Sciatic nerve (tissue), 2 donors: ENCODE measurements at regions not wholly inside any gene's neighbourhood (a gene's known extent, or its start where the extent isn't known, plus 50 kb on each side); places are given as distances from the start of the nearest gene placed in this dataset.
A peak's percentile ranks its signal among the peaks of the same experiment; 100 is the strongest.
"Not testable (repeated sequence)": the region's sequence is repeated elsewhere in the genome, so short reads cannot be mapped to it uniquely, and the experiment has no call there.

ENCODE experiments used
- ATAC-seq: fragments of 200-7000 bp; cut with Tn5 transposase; one replicate; pipeline ENCODE4 v1.9.1; 2020; ENCODE audit warnings: mild to moderate bottlenecking, moderate library complexity
- DNase-seq: peaks from one replicate; pipeline ENCODE4 v3.0.0-alpha.2; 2020; ENCODE audit warnings: low spot score
- intact Hi-C: fragments of 100-400 bp; cut with DNase I; formaldehyde crosslinking; loops from one replicate; pipeline ENCODE4 v1.14.2; 2022
- donor health status: DM: no; HTN: no; CAD: no.
- donor health status: DM: no; HTN: no; CAD: no.

DNA sequence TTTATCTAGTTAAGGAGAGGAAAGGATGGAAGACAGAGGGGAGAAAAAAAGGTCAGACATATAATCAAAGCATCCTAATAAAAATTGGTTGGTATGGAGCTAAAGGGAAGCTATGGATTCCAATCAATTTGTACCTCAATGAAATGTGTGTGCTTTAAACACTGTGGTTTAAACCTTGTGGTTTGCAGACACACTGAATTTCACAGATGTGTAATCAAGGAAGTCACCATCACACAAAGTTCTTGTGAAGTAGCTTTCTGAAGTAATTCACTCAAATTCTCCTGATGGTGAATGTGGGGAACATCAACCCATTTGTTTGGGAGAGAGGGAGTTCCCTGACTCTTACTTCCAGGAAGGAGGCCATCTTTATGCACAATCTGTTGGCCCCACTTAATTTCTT lies 243.3 kb upstream of the KRR1 start:
- DNase-seq, result no peak
- intact Hi-C loops, result no loop called here

DNA sequence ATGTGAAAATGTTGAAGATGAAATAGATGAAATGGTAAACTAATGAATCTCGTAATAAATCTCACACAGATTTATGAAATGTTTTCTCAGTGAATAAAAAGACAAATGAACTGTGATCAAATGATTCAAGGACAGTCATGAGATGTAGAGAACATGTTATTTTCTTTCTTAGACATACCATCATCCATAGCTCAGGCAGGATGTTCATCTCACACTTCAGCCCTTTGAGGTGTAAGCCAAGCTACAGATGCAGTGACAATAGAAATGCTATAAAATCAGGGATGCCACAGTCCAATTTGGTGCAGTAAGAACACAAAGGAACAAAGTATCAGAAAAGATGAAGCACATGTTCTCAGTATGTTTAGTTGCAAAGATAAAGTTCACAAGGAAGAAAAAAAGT lies 242.7 kb upstream of the KRR1 start:
- ATAC-seq (no peak), DNase-seq (no peak)
- intact Hi-C loops, result no loop called here

More for the DNA sequence above, 243.3 kb upstream of the KRR1 start:
- no peak for ATAC-seq

DNA sequence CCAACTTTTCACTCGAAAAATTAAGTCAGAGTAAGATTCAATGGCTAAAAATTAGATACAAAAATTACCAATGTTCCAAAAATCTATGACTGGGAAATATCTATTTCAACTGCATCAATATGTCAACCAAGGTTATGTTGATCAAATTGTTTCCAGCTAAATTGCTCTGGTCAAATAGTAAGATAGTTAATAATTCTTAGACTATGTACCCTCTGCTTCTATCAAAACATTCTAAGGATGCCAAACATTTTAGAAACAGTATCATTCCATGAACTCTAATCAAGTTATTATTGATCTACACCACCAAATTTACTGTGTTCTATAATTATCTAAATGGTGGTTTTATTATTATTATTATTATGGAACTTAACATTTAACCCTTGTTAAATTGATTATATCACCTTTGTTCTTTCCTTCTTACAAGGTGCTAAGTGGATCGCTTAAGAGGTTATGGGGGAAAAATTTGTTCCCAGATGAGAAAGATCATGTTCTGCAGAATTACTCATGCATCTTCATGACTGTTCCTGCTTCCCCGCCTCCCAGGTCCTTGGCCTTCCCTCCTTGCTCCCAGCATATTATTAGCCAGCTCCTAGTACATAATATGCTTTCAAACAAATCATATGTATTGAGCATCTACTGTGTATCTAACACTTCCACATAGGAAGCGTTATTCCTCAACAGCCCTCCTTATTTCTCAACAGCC lies 240.5 kb upstream of the KRR1 start:
- no peak for DNase-seq
- ATAC-seq, result no peak
- intact Hi-C loops, result no loop called here

- DNase-seq (no peak), ATAC-seq (no peak)
- intact Hi-C loops, result no loop called here
Measured at GRCh38 chr12:75750716-75751306, 239.4 kb upstream of the KRR1 start.

DNA sequence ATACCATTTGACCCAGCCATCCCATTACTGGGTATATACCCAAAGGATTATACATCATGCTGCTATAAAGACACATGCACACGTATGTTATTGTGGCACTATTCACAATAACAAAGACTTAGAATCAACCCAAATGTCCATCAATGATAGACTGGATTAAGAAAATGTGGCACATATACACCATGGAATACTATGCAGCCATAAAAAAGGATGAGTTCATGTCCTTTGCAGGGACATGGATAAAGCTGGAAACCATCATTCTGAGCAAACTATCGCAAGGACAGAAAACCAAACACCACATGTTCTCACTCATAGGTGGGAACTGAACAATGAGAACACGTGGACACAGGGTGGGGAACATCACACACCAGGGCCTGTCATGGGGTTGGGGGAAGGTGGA lies 237.6 kb upstream of the KRR1 start:
- DNase-seq, ATAC-seq, intact Hi-C loops: not testable (repeated sequence)

GRCh38 chr12:75748136-75748535 lies 236.7 kb upstream of the KRR1 start:
- intact Hi-C loops, result no loop called here
- ATAC-seq (no peak), DNase-seq (no peak)

GRCh38 chr12:75747572-75748021 lies 236.2 kb upstream of the KRR1 start:
- intact Hi-C loops, result no loop called here
- ATAC-seq (no peak), DNase-seq (no peak)

DNA sequence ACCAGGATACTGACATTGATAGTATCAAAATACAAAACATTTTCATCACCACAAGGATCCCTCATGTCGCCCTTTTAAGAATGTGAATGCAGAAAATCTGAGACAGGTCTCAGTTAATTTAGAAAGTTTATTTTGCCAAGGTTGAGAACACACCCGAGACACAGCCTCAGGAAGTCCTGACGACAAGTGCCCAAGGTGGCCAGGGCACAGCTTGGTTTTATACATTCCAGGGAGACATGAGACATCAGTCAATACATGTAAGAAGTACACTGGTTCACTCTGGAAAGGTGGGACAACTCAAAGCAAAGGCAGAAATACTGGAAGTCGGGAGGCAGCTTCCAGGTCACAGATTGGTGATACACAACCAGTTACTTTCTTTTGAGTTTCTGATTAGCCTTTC lies 235.2 kb upstream of the KRR1 start:
- DNase-seq (no peak), ATAC-seq (no peak)
- intact Hi-C loops, result no loop called here

GRCh38 chr12:75744607-75745256 lies 233.3 kb upstream of the KRR1 start:
- no peak for ATAC-seq
- DNase-seq, result no peak
- intact Hi-C loops, result no loop called here

- intact Hi-C loops, result no loop called here
- DNase-seq (no peak), ATAC-seq (no peak)
Measured at GRCh38 chr12:75742961-75743360, 231.6 kb upstream of the KRR1 start.

GRCh38 chr12:75742048-75742447 lies 230.6 kb upstream of the KRR1 start:
- DNase-seq (no peak), ATAC-seq (no peak)
- intact Hi-C loops, result no loop called here

GRCh38 chr12:75739912-75740311 lies 228.5 kb upstream of the KRR1 start:
- intact Hi-C loops, result no loop called here
- no peak for ATAC-seq
- DNase-seq, result no peak

- not testable (repeated sequence) for DNase-seq
Measured at GRCh38 chr12:75739098-75739497, 227.7 kb upstream of the KRR1 start.

GRCh38 chr12:75738486-75738885 lies 227.1 kb upstream of the KRR1 start:
- DNase-seq, result no peak
- intact Hi-C loops, result no loop called here
- no peak for ATAC-seq

More at GRCh38 chr12:75739098-75739497, 227.7 kb upstream of the KRR1 start:
- ATAC-seq, intact Hi-C loops: not testable (repeated sequence)

DNA sequence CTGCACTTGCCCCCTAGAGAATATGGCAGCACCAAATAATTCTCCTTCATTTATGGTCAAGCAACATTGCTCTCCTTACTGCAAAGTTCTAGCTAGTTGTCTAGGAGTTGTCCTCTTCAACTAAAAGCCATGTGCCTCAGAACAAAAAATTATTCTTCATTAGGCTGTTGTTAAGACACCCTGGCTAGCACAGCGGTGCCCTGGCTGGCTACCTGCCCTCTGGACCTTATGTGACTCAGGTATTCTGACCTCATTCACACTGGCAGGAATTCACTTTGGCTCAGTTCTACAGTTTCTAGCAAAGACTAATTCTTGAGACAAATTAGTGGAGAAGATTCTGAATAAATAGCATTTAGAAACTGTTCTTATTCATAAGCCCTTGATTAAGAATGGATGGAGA lies 224.4 kb upstream of the KRR1 start:
- intact Hi-C loops, result no loop called here
- no peak for DNase-seq
- ATAC-seq, result no peak

DNA sequence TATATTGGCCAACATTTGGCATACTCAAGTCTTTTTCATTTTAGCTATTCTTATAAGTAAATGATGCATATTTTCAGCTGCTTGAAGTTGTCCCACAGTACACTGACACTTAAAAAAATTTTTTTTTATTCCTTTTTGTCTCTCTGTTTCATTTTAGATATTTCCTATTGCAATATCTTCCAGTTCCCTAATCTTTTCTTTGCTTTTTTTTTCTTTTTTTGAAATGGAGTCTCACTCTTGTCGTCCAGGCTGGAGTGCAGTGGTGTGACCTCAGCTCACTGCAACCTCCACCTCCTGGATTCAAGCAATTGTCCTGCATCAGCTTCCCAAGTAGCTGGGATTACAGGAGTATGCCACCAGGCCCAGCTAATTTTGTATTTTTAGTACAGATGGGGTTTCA lies 217.4 kb upstream of the KRR1 start:
- intact Hi-C loops, result no loop called here
- ATAC-seq (no peak), DNase-seq (no peak)

DNA sequence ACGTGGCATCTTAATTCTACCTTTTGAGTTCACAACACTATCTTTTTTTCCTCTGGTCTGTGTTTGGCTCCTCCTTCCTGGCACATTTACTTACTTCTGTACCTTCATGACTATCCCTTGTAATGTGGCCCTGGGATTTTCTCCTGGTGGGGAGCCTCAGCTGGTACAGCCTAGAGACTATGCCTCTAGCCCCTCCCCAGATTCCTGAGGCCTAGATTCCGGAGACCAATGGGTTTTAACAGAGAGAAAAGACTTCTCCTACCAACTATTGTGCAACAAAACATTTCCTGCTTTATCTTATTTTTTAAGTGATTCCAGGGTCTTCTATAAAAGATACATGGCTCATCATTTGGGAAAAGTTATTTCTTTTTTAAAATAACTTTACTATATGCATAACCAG lies 216.2 kb upstream of the KRR1 start:
- intact Hi-C loops, result no loop called here
- DNase-seq (no peak), ATAC-seq (no peak)

- peak; percentile 20 for ATAC-seq
- DNase-seq, result no peak
- intact Hi-C loops, result no loop called here
Measured at GRCh38 chr12:75725521-75726111, 214.2 kb upstream of the KRR1 start.

- intact Hi-C loops, result no loop called here
- ATAC-seq, result peak; percentile 88
- no peak for DNase-seq
Measured at GRCh38 chr12:75724928-75725312, 213.5 kb upstream of the KRR1 start.

DNA sequence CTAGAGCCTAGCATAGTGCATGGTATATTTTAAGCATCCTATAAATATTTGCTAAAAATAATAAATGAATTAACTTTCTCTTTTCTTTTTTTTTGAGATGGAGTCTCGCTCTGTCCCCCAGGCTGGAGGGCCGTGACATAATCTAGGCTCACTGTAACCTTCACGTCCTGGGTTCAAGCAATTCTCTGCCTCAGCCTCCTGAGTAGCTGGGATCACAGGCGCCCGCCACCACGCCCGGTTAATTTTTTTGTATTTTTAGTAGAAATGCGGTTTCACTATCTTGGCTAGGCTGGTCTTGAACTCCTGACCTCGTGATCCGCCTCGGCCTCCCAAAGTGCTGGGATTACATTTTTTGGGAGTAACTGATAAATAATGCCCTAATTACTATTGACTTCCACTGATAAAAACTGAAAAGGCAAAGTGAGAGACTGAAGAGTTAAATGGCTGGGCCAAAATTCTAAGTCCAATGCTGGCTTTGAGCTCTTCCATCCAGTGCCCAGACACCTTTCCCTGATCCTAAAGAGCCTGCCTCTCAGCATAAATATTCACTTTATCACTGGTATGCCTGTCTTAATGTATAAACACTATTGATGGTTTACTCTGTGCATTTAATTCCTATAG lies 213.0 kb upstream of the KRR1 start:
- DNase-seq, result no peak
- ATAC-seq, result no peak
- intact Hi-C loops, result no loop called here
